ENCODE measurements at regions not wholly inside any gene's neighbourhood (a gene's known extent, or its start where the extent isn't known, plus 50 kb on each side); places are given as distances from the start of the nearest gene placed in this dataset.

DNA sequence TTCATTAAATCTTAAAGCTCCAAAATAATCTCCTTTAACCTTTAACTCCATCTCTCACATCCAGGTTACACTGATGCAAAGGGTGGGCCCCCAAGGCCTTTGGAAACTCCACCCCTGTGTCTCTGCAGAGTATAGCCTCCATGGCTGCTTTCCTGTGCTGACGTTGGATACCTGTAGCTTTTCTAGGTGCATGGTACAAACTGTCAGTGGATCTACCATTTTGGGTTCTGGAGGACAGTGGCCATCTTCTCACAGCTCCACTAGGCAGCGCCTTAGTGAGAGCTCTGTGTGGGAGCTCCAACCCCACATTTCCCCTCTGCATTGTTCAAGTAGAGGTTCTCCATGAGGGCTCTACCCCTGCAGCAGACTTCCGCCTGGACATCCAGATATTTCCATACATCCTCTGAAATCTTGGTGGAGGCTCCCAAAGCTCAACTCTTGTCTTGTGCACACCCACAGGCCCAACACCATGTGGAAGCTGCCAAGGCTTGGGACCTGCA, 162.2 kb downstream of the RASSF9 start:
- H3K4me3 ChIP-seq (ENCODE audit: low read depth, low read length), result no peak overlapping the region
- no peak for DNase-seq (ENCODE audit: low read depth)
- TF ChIP-seq, protein P1, sequence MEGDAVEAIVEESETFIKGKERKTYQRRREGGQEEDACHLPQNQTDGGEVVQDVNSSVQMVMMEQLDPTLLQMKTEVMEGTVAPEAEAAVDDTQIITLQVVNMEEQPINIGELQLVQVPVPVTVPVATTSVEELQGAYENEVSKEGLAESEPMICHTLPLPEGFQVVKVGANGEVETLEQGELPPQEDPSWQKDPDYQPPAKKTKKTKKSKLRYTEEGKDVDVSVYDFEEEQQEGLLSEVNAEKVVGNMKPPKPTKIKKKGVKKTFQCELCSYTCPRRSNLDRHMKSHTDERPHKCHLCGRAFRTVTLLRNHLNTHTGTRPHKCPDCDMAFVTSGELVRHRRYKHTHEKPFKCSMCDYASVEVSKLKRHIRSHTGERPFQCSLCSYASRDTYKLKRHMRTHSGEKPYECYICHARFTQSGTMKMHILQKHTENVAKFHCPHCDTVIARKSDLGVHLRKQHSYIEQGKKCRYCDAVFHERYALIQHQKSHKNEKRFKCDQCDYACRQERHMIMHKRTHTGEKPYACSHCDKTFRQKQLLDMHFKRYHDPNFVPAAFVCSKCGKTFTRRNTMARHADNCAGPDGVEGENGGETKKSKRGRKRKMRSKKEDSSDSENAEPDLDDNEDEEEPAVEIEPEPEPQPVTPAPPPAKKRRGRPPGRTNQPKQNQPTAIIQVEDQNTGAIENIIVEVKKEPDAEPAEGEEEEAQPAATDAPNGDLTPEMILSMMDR (IDR thresholded peaks at IDR 0.05; ENCODE audit: low read depth, low read length, missing control alignments), result no peak
- in situ Hi-C loops (cut with HindIII; ENCODE audit: low sequenced_read_pairs), result no loop called here

DNA sequence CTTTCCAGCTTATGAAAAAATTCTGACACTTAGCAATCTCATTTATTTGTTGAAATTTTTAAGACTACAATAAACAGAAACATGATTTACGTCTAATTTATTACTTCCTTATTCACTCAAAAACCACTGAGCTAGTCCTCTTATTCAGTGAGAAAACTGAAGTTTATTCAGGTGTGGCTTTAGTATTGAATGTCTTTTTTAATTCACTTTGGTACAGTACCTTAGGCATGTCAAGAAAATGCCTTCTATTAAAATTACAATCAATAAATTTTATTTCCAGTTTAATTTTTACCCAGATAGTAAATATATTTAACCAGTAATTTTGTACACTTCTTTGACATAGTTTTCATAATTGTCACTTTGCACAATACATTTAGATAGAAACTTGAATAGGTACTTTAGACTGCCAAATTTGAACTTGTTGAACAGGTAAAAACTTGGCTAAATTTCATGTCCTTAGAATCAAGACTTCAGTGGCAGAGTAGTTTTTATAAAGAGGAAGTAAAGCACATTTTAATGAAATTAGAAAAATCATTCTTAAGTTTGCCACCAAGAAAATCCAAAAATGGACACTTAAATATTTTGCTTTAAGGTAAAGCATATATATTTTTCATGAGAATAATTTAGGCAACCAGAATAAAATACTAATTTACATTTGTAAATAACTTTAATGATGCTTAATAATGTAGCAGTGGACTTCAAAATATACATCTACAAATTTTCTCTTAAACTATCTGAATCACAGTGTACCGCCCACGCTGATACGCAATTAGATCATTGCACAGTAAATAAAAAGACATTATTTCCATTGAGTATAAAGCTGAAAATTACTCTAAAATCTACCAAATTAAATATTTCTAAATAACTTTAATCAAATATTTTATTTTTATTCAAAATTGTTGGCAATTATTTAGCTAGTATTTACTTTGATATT, 159.1 kb downstream of the RASSF9 start:
- no peak for DNase-seq (ENCODE audit: low read depth)
- TF ChIP-seq, protein P1 (IDR thresholded peaks at IDR 0.05; ENCODE audit: low read depth, low read length, missing control alignments), result no peak
- in situ Hi-C loops (cut with HindIII; ENCODE audit: low sequenced_read_pairs), result no loop called here
- H3K4me3 ChIP-seq (ENCODE audit: low read depth, low read length), result no peak overlapping the region

DNA sequence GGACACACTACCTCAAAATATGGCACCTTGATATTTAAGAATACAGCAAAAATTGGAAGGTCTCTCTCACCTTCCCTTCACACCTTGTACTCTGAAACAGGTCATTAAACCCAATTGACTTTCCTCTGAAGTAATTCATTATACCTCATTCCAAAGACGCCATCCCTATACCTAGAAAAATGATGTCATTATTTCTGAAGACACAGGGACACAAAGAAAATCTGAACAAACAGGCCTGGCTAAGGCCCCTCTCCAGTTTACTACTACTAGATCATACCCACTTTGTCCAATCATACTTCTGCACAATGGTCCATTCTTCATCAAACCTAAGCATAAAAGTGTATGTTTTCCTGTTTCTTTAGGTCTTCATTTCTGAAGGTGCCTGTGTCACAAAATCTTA, 156.9 kb downstream of the RASSF9 start:
- DNase-seq (ENCODE audit: low read depth), result no peak
- TF ChIP-seq, protein P1 (IDR thresholded peaks at IDR 0.05; ENCODE audit: low read depth, low read length, missing control alignments), result no peak
- H3K4me3 ChIP-seq (ENCODE audit: low read depth, low read length), result no peak overlapping the region
- in situ Hi-C loops (cut with HindIII; ENCODE audit: low sequenced_read_pairs), result no loop called here

DNA sequence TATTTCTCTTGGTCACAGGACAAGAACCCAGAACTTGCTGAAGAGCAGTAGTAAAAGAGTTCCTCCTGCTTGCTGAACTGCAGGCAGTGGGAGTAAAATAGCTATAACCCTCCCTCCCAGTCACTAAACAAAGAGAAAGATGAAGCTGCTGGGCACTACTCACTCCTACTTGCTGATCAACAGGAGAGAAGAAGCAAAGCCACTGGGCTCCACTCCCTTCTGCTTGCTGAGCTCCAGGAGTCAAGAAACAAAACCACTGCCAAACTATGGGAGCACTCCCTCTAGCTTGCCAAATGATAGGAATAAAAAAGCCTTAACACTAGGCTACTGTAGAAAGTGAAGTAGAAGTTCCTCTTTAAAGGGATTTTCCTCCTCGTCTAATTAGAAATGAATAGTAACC, 155.3 kb downstream of the RASSF9 start:
- no peak overlapping the region for H3K4me3 ChIP-seq (ENCODE audit: low read depth, low read length)
- in situ Hi-C loops (cut with HindIII; ENCODE audit: low sequenced_read_pairs), result no loop called here
- TF ChIP-seq, protein P1 (IDR thresholded peaks at IDR 0.05; ENCODE audit: low read depth, low read length, missing control alignments), result no peak
- no peak for DNase-seq (ENCODE audit: low read depth)

DNA sequence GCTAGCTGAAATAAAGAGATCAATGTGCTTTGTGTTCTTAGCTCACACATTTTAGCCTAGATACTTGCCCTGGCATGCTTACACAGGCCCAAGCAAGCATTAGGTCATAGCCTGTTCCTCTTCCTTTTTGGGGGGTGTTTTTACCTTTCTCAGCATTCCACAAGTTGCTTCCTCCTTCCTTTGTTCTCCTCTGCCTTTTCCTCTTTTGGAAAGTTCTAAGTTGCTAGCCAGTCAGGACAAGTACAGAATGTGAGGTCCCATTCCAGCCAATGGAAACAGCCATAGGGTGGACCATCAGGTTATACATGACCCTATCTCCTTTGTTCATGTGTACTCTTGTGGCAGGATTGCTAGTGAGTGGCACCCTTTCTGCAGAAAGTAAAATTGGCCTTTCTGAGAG, 154.9 kb downstream of the RASSF9 start:
- in situ Hi-C loops (cut with HindIII; ENCODE audit: low sequenced_read_pairs), result no loop called here
- no peak overlapping the region for H3K4me3 ChIP-seq (ENCODE audit: low read depth, low read length)
- DNase-seq (ENCODE audit: low read depth), result no peak
- TF ChIP-seq, protein P1 (IDR thresholded peaks at IDR 0.05; ENCODE audit: low read depth, low read length, missing control alignments), result no peak

DNA sequence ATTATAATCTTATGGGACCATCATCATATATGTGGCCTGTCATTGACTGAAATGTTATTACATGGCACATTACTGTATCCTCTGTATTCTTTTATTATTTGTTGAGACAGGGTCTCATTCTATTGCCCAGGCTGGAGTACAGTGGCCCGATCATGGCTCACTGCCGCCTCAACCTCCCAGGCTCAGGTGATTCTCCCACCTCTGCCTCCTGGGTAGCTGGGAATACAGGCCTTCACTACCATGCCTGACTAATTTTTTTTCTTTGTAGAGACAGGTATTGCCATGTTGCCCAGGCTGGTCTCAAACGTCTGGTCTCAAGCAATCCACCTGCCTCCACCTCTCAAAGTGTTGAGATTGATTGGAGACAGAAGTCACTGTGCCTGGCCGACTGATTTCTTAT, 153.2 kb downstream of the RASSF9 start:
- TF ChIP-seq, protein P1 (IDR thresholded peaks at IDR 0.05; ENCODE audit: low read depth, low read length, missing control alignments), result no peak
- no peak for DNase-seq (ENCODE audit: low read depth)
- in situ Hi-C loops (cut with HindIII; ENCODE audit: low sequenced_read_pairs), result no loop called here
- no peak overlapping the region for H3K4me3 ChIP-seq (ENCODE audit: low read depth, low read length)
